Astrocyte (in vitro differentiated cells and primary cell): ENCODE measurements at regions not wholly inside any gene's neighbourhood (a gene's known extent, or its start where the extent isn't known, plus 50 kb on each side); places are given as distances from the start of the nearest gene placed in this dataset.
"Not testable (repeated sequence)": the region's sequence is repeated elsewhere in the genome, so short reads cannot be mapped to it uniquely, and the experiment has no call there.

Source experiments
- CTCF ChIP-seq: IDR thresholded peaks from 2 replicates; pipeline ENCODE4 v1.5.1; 2011; ENCODE audit warnings: low read depth, mild to moderate bottlenecking, inconsistent platforms, low read length, moderate library complexity; ENCODE audit not compliant: insufficient read depth
- EZH2 ChIP-seq: IDR thresholded peaks from 2 replicates; pipeline ENCODE4 v1.6.1; 2012; ENCODE audit warnings: mild to moderate bottlenecking, low read length, inconsistent platforms; ENCODE audit not compliant: insufficient read depth

DNA sequence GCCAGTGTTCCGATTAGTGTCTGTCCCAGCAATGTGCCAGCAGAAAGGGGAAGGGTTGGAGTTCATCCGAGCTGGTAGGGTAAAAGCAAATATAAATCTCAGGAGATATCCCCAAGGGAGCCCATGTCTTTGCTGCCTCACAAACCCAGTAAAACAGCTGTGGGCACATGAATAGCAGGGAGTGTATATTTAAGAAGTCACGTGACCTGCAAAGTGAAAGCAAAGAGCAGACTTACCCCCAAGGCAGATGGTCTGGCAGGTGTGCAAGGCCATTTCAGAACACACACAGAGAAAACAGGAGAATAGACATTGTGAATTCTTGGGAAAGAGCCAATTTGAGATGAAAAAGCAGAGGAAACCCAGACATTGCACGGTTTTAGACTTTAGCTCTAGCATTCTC, 574.1 kb downstream of the TGIF2LY start:
- not testable (repeated sequence) for TF ChIP-seq CTCF, EZH2
